Stromal cell of bone marrow (primary cell): ENCODE measurements at regions not wholly inside any gene's neighbourhood (a gene's known extent, or its start where the extent isn't known, plus 50 kb on each side); places are given as distances from the start of the nearest gene placed in this dataset.

Source experiments
- DNase-seq: peaks from one replicate; pipeline ENCODE4 v3.0.0-alpha.2; 2012; ENCODE audit warnings: low read depth

- no peak for DNase-seq
Measured at GRCh38 chr2:9081750-9082149, 78.3 kb upstream of the MBOAT2 start.

- DNase-seq = no peak
Measured at GRCh38 chr2:9078405-9078804, 74.9 kb upstream of the MBOAT2 start.

GRCh38 chr2:9077691-9078090, 74.2 kb upstream of the MBOAT2 start:
- no peak for DNase-seq

GRCh38 chr2:9076755-9077154, 73.3 kb upstream of the MBOAT2 start:
- DNase-seq = no peak

GRCh38 chr2:9076210-9076609, 72.7 kb upstream of the MBOAT2 start:
- peak; percentile 35 for DNase-seq

GRCh38 chr2:9074930-9075329, 71.4 kb upstream of the MBOAT2 start:
- no peak for DNase-seq

GRCh38 chr2:9071584-9072124, 68.2 kb upstream of the MBOAT2 start:
- no peak for DNase-seq

GRCh38 chr2:9071032-9071431, 67.5 kb upstream of the MBOAT2 start:
- no peak for DNase-seq

GRCh38 chr2:9069543-9069942, 66.1 kb upstream of the MBOAT2 start:
- no peak for DNase-seq

- no peak for DNase-seq
Measured at GRCh38 chr2:9065901-9066300, 62.4 kb upstream of the MBOAT2 start.

GRCh38 chr2:9063023-9063606, 59.6 kb upstream of the MBOAT2 start:
- no peak for DNase-seq

GRCh38 chr2:9060819-9061218, 57.3 kb upstream of the MBOAT2 start:
- no peak for DNase-seq

- DNase-seq = peak; percentile 95
Measured at GRCh38 chr2:9057939-9058761, 54.7 kb upstream of the MBOAT2 start.

GRCh38 chr2:9055471-9055870, 52.0 kb upstream of the MBOAT2 start:
- no peak for DNase-seq

- DNase-seq = peak; percentile 39
Measured at GRCh38 chr2:9053534-9053931, 50.0 kb upstream of the MBOAT2 start.
